Lower leg skin (tissue), 3 donors: ENCODE measurements at regions not wholly inside any gene's neighbourhood (a gene's known extent, or its start where the extent isn't known, plus 50 kb on each side); places are given as distances from the start of the nearest gene placed in this dataset.

Experiments
- POLR2A ChIP-seq, 2 donors: fragments of 450-650 bp; IDR thresholded peaks; one replicate each; pipeline ENCODE4 v1.6.1; 2016 to 2017; ENCODE audit warnings: antibody characterized with exemption in 2 of 2, mild to moderate bottlenecking in 1 of 2, moderate library complexity in 1 of 2
- TF ChIP-seq, protein P1 (sequence below), 3 donors: fragments of 450-650 bp; IDR thresholded peaks; one replicate each; pipeline ENCODE4 v1.5.1; 2016; ENCODE audit warnings: antibody characterized with exemption in 3 of 3, mild to moderate bottlenecking in 3 of 3, moderate library complexity in 2 of 3

- no peak for TF ChIP-seq POLR2A (IDR thresholded peaks at IDR 0.05)
- TF ChIP-seq, protein P1, sequence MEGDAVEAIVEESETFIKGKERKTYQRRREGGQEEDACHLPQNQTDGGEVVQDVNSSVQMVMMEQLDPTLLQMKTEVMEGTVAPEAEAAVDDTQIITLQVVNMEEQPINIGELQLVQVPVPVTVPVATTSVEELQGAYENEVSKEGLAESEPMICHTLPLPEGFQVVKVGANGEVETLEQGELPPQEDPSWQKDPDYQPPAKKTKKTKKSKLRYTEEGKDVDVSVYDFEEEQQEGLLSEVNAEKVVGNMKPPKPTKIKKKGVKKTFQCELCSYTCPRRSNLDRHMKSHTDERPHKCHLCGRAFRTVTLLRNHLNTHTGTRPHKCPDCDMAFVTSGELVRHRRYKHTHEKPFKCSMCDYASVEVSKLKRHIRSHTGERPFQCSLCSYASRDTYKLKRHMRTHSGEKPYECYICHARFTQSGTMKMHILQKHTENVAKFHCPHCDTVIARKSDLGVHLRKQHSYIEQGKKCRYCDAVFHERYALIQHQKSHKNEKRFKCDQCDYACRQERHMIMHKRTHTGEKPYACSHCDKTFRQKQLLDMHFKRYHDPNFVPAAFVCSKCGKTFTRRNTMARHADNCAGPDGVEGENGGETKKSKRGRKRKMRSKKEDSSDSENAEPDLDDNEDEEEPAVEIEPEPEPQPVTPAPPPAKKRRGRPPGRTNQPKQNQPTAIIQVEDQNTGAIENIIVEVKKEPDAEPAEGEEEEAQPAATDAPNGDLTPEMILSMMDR (IDR thresholded peaks at IDR 0.05): no peak
These were observed 135.1 kb upstream of the ERCC6L2 start for GRCh38 chr9:95740217-95741004.
